ENCODE measurements at regions not wholly inside any gene's neighbourhood (a gene's known extent, or its start where the extent isn't known, plus 50 kb on each side); places are given as distances from the start of the nearest gene placed in this dataset.

DNA sequence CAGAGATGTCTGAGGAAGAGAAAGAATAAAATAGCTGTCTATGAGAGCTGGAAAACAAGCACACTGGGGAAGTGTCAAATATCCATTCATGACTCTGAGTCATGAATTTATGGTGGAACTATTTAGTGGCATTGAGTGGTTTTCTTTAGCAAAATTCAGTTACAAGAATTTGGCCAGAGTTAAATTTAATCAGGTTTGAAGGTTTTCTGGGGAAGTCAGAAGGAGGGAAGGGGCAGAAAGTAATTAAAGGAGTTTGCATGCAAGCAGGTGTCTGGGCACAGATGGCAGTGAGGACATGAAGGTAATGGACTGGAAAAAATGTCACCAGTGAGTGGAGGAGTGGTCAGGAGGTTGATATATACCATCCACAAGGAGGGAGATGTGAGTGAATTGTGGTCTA is 121.9 kb upstream of the IVNS1ABP start:
- no peak for DNase-seq
- Histone ChIP-seq H3K27ac (no peak overlapping the region), H3K9me3 (no peaks in the 10 kb centered on the region), H3K4me1 (ENCODE audit: insufficient read depth) (no peaks in the 10 kb centered on the region), H3K4me3 (no peak overlapping the region), H3K36me3 (no peaks in the 10 kb centered on the region), H3K27me3 (no peaks in the 10 kb centered on the region)
- TF ChIP-seq EP300 (IDR thresholded peaks at IDR 0.05): no peak
- intact Hi-C loops (cut with DNase I): no loop called here

GRCh38 chr1:185435696-185436379 is 118.8 kb upstream of the IVNS1ABP start:
- H3K27me3 ChIP-seq: no peaks in the 10 kb centered on the region
- 60 to 95% (median 94%) methylated on average over 1 of the region's 1 CpG for WGBS, 3 donors
- no peak overlapping the region for H3K4me3 ChIP-seq
- H3K36me3 ChIP-seq: no peaks in the 10 kb centered on the region
- no peak overlapping the region for H3K27ac ChIP-seq
- DNase-seq: no peak
- intact Hi-C loops (cut with DNase I): no loop called here
- H3K4me1 ChIP-seq (ENCODE audit: insufficient read depth): no peaks in the 10 kb centered on the region
- TF ChIP-seq EP300 (IDR thresholded peaks at IDR 0.05) (no peak), CTCF (IDR thresholded peaks at IDR 0.05) (no peak), POLR2A (IDR thresholded peaks at IDR 0.05) (no peak)
- no peaks in the 10 kb centered on the region for H3K9me3 ChIP-seq

DNA sequence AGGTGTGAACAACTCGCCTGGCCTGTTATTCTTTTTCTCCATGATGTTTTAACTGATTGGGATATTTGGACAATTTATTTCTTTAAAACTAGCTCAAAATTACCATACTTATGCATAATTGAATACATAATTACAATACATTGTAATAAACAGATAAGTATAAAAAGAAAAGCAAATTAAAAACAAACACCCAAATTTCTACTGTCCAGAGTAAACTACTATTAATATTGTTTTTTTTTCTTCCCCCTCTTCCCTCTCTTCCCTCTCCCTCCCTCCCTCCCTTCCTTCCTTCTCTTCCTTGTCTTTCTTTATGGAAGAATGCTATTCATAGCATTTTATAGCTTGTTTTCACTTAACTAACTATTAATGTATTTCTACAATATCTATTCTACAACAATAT is 117.7 kb upstream of the IVNS1ABP start:
- Histone ChIP-seq H3K36me3 (no peaks in the 10 kb centered on the region), H3K27me3 (no peaks in the 10 kb centered on the region), H3K9me3 (no peaks in the 10 kb centered on the region), H3K4me3 (no peak overlapping the region), H3K4me1 (ENCODE audit: insufficient read depth) (no peaks in the 10 kb centered on the region), H3K27ac (no peak overlapping the region)
- intact Hi-C loops (cut with DNase I): no loop called here
- TF ChIP-seq EP300 (IDR thresholded peaks at IDR 0.05) (no peak), POLR2A (IDR thresholded peaks at IDR 0.05) (no peak), CTCF (IDR thresholded peaks at IDR 0.05) (no peak)
- 91 to 96% (median 96%) methylated on average over 1 of the region's 1 CpG for WGBS, 3 donors
- no peak for DNase-seq

DNA sequence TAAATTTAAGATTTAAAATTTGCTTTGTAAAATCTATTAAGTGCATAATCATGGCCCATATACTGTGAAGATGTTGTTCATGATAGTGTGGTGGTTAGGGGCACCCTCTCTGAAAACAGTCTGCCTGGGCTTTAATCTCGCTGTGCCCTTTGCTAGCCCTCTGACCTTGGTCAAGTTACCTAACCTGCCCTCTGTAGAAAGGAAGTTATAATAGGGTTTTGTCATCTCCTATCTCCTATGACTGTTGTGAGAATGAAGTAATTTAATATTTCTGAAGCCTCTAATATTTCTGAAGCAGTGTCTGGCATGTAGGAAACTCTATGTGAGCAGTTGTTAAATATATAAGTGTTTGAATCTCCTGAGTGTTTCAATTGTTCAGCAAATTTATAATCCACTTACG is 116.6 kb upstream of the IVNS1ABP start:
- no peak overlapping the region for H3K27ac ChIP-seq
- DNase-seq: no peak
- TF ChIP-seq CTCF (IDR thresholded peaks at IDR 0.05): no peak
- no peak for TF ChIP-seq EP300 (IDR thresholded peaks at IDR 0.05)
- no peak for TF ChIP-seq POLR2A (IDR thresholded peaks at IDR 0.05)
- intact Hi-C loops (cut with DNase I): no loop called here
- no peaks in the 10 kb centered on the region for H3K27me3 ChIP-seq
- WGBS, 3 donors: 68 to 71% (median 69%) methylated on average over 2 of the region's 2 CpGs
- no peak overlapping the region for H3K4me3 ChIP-seq
- H3K36me3 ChIP-seq: no peaks in the 10 kb centered on the region
- H3K4me1 ChIP-seq (ENCODE audit: insufficient read depth): no peaks in the 10 kb centered on the region
- H3K9me3 ChIP-seq: no peaks in the 10 kb centered on the region

DNA sequence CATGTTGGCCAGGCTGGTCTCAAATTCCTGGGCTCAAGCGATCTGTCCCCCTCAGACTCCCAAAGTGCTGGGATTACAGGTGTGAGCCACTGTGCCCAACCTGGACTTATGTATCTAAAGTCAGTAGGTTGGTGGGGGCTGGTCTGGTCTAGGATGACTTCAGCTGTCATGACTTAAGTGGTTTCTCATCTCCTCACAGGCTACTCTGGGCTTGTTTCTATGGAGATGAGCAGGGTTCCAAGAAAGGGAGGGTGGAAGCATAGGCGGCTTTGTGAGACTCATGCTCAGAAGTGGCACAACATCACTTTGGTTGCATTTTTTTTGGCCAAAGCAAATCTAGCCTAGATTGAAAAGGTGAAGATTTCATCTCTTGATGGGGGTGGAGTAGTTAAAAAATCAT is 115.9 kb upstream of the IVNS1ABP start:
- no peak for DNase-seq
- Histone ChIP-seq H3K9me3 (no peaks in the 10 kb centered on the region), H3K4me1 (ENCODE audit: insufficient read depth) (no peaks in the 10 kb centered on the region), H3K4me3 (no peak overlapping the region), H3K27me3 (no peaks in the 10 kb centered on the region), H3K36me3 (no peaks in the 10 kb centered on the region), H3K27ac (no peak overlapping the region)
- TF ChIP-seq CTCF (IDR thresholded peaks at IDR 0.05) (no peak), POLR2A (IDR thresholded peaks at IDR 0.05) (no peak), EP300 (IDR thresholded peaks at IDR 0.05) (no peak)
- 90 to 95% (median 95%) methylated on average over 2 of the region's 2 CpGs for WGBS, 3 donors
- intact Hi-C loops (cut with DNase I): no loop called here
